ENCODE measurements at regions not wholly inside any gene's neighbourhood (a gene's known extent, or its start where the extent isn't known, plus 50 kb on each side); places are given as distances from the start of the nearest gene placed in this dataset.
"Not testable (repeated sequence)": the region's sequence is repeated elsewhere in the genome, so short reads cannot be mapped to it uniquely, and the experiment has no call there.

DNA sequence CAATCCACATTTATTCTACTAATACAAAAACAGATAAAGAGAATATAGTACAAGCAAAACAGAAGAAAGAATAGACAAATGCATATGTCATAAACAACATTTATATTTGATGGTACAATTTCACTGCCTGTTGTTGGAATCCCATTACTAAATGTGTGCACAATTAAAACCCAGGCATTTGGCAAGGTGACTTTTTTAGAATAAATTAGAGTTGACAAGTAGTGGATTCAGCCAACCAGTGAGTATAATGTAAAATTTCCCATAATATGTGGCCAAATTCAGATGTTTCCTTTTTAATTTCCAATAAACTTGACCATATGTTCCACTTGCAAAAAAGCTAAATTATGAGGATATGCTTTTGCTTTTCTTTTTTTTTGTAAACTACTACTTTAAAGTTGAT lies 1578.8 kb downstream of the OLFM4 start:
- no peaks in the 10 kb centered on the region for H3K9me3 ChIP-seq (ENCODE audit: severe bottlenecking)
- no peak for TF ChIP-seq CTCF (IDR thresholded peaks at IDR 0.05; ENCODE audit: low read depth, low read length)
- no peaks in the 10 kb centered on the region for H3K36me3 ChIP-seq
- no peak overlapping the region for H3K27ac ChIP-seq
- no peaks in the 10 kb centered on the region for H3K27me3 ChIP-seq (ENCODE audit: insufficient read depth, low read depth, severe bottlenecking)
- H3K4me3 ChIP-seq (ENCODE audit: low read depth, low read length): no peak overlapping the region
- no peak for DNase-seq

DNA sequence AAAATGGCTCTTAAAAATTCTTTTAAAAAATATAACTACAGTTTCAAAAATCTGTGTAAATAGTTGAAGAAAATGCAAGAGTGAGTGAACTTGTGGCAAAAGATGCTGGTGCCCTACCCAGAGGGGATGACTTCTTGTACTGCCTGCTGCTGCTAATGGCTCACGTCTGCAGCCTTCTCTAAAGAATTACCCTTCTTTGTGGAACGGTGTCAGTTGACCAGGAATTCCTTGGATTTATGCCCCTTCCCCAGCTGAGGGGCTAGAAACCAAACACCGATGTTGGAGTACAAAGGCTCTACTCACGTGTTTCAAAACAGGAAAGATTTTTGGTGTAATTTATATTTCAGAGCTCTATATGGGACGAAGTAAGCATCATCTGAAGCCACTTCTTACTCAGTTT lies 1582.8 kb downstream of the OLFM4 start:
- Histone ChIP-seq H3K36me3 (no peaks in the 10 kb centered on the region), H3K27ac (no peak overlapping the region), H3K27me3 (ENCODE audit: insufficient read depth, low read depth, severe bottlenecking) (no peaks in the 10 kb centered on the region), H3K9me3 (ENCODE audit: severe bottlenecking) (no peaks in the 10 kb centered on the region), H3K4me3 (ENCODE audit: low read depth, low read length) (no peak overlapping the region)
- TF ChIP-seq CTCF (IDR thresholded peaks at IDR 0.05; ENCODE audit: low read depth, low read length): no peak
- DNase-seq: no peak

DNA sequence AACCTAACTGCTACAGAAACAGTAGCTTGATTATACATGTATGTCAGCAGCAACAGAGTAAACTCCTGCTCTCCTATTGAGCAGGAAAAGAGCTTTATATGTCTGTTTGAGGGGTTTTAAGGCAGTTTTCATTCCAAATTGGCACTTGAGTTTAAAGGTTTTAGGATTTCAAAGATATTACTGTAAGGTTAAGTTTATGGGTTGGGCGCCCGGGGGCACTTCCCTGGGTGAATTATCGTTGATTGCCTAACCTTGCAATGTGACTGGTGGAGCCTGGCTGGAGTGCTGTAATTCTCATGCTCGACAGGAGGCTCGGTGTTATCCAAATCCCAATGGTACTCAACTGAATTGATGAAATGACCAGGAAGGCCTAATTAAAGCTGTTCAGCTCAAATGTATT lies 1586.1 kb downstream of the OLFM4 start:
- Histone ChIP-seq H3K27ac (peak overlapping the region; percentile 68), H3K27me3 (ENCODE audit: insufficient read depth, low read depth, severe bottlenecking) (no peaks in the 10 kb centered on the region), H3K36me3 (no peaks in the 10 kb centered on the region), H3K9me3 (ENCODE audit: severe bottlenecking) (no peaks in the 10 kb centered on the region), H3K4me3 (ENCODE audit: low read depth, low read length) (no peak overlapping the region; the same call in 1 of the 2 replicates)
- no peak for TF ChIP-seq CTCF (IDR thresholded peaks at IDR 0.05; ENCODE audit: low read depth, low read length)
- DNase-seq: peak; percentile 75

GRCh38 chr13:54626504-54626903 lies 1597.9 kb downstream of the OLFM4 start:
- DNase-seq, H3K27ac ChIP-seq, H3K36me3 ChIP-seq: not testable (repeated sequence)

DNA sequence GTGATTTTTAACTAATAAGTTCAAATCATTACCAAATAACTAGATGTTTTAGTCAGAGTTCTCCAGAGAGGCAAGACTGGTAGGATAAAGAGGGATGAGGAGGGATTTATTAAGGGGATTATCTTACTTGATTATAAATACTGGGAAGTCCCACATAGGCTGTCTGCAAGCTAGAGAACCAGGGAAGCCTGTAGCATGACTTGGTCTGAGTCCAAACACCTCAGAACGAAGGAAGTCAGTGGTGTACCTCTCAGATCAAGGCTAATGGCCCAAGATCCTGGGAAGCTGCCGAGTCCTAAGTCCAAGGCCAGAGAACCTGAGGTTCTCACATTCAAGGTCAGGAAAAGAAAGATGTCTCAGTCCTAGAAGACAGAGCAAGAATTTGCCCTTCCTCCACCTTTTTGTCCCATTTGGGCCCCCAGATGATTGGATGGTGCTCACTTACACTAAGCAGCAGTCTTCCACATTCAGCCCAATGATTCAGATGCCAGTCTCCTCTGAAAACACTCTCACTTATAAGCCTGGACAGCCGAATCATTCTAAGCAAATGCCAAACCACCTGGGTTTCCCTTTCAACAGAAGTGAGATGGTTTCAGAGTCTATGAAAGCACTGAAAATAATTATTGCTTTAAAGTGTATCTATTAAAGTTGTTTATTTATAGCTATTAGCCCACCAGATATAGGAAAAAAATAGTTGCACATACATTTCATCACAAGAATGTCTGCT lies 1599.2 kb downstream of the OLFM4 start:
- DNase-seq: peak; percentile 27
- no peak overlapping the region for H3K4me3 ChIP-seq (ENCODE audit: low read depth, low read length)
- peak overlapping the region; percentile 25; the same call in 1 of the 2 replicates for H3K27ac ChIP-seq
- H3K36me3 ChIP-seq: no peaks in the 10 kb centered on the region
- no peaks in the 10 kb centered on the region for H3K9me3 ChIP-seq (ENCODE audit: severe bottlenecking)
- H3K27me3 ChIP-seq (ENCODE audit: insufficient read depth, low read depth, severe bottlenecking): no peaks in the 10 kb centered on the region
- no peak for TF ChIP-seq CTCF (IDR thresholded peaks at IDR 0.05; ENCODE audit: low read depth, low read length)

More at GRCh38 chr13:54626504-54626903, 1597.9 kb downstream of the OLFM4 start:
- H3K9me3 ChIP-seq (ENCODE audit: severe bottlenecking); H3K27me3 ChIP-seq (ENCODE audit: insufficient read depth, low read depth, severe bottlenecking); H3K4me3 ChIP-seq (ENCODE audit: low read depth, low read length): not testable (repeated sequence)

GRCh38 chr13:54628383-54628782 lies 1599.8 kb downstream of the OLFM4 start:
- Histone ChIP-seq H3K4me3 (ENCODE audit: low read depth, low read length) (no peak overlapping the region), H3K27ac (no peak overlapping the region), H3K27me3 (ENCODE audit: insufficient read depth, low read depth, severe bottlenecking) (no peaks in the 10 kb centered on the region), H3K9me3 (ENCODE audit: severe bottlenecking) (no peaks in the 10 kb centered on the region), H3K36me3 (no peaks in the 10 kb centered on the region)
- no peak for TF ChIP-seq CTCF (IDR thresholded peaks at IDR 0.05; ENCODE audit: low read depth, low read length)
- no peak for DNase-seq
